Hepatocyte (in vitro differentiated cells): ENCODE measurements at regions not wholly inside any gene's neighbourhood (a gene's known extent, or its start where the extent isn't known, plus 50 kb on each side); places are given as distances from the start of the nearest gene placed in this dataset.

Source experiments
- DNase-seq: peaks from one replicate; pipeline ENCODE4 v3.0.0-alpha.2; 2016; ENCODE audit warnings: low spot score
- H2AFZ ChIP-seq: fragments of 200-600 bp; sonication (generic); 2 replicates; pipeline ENCODE4 v1.6.0; 2016; ENCODE audit warnings: antibody characterized with exemption, mild to moderate bottlenecking
- H3K27ac ChIP-seq: fragments of 200-600 bp; sonication (generic); 2 replicates; pipeline ENCODE4 v1.5.1; 2016; ENCODE audit warnings: mild to moderate bottlenecking
- H3K27me3 ChIP-seq: fragments of 200-600 bp; sonication (generic); 2 replicates; pipeline ENCODE4 v1.6.1; 2016
- H3K36me3 ChIP-seq: fragments of 200-600 bp; sonication (generic); replicated peaks from 2 replicates; pipeline ENCODE4 v1.5.1; 2016; ENCODE audit warnings: low read depth; ENCODE audit not compliant: insufficient read depth
- H3K4me1 ChIP-seq: fragments of 200-600 bp; sonication (generic); 2 replicates; pipeline ENCODE4 v1.5.1; 2016; ENCODE audit warnings: mild to moderate bottlenecking, moderate library complexity; ENCODE audit not compliant: insufficient read depth
- H3K4me2 ChIP-seq: fragments of 200-600 bp; sonication (generic); 2 replicates; pipeline ENCODE4 v1.6.0; 2016
- H3K4me3 ChIP-seq: fragments of 200-600 bp; sonication (generic); 2 replicates; pipeline ENCODE4 v1.5.1; 2016; ENCODE audit warnings: mild to moderate bottlenecking
- H3K79me2 ChIP-seq: fragments of 200-600 bp; sonication (generic); 2 replicates; pipeline ENCODE4 v1.6.0; 2017; ENCODE audit warnings: mild to moderate bottlenecking
- H3K9me2 ChIP-seq: fragments of 200-600 bp; sonication (generic); replicated peaks from 2 replicates; pipeline ENCODE4 v1.6.0; 2017; ENCODE audit warnings: mild to moderate bottlenecking; ENCODE audit not compliant: insufficient read depth
- H3K9me3 ChIP-seq: fragments of 200-600 bp; sonication (generic); 2 replicates; pipeline ENCODE4 v1.5.1; 2016; ENCODE audit warnings: low read depth, mild to moderate bottlenecking
- H4K20me1 ChIP-seq: fragments of 200-600 bp; sonication (generic); 2 replicates; pipeline ENCODE4 v1.6.0; 2016; ENCODE audit warnings: mild to moderate bottlenecking; ENCODE audit not compliant: insufficient read depth, poor library complexity, severe bottlenecking
- EZH2 ChIP-seq: fragments of 200-600 bp; sonication (generic); IDR thresholded peaks from 2 replicates; pipeline ENCODE4 v1.6.1; 2016; ENCODE audit warnings: antibody characterized with exemption, mild to moderate bottlenecking, borderline replicate concordance
- EZH2phosphoT487 ChIP-seq: fragments of 200-600 bp; sonication (generic); IDR thresholded peaks from one replicate; pipeline ENCODE4 v1.6.1; 2018; ENCODE audit warnings: antibody characterized with exemption, mild to moderate bottlenecking, low read depth, moderate library complexity; ENCODE audit not compliant: unreplicated experiment, severe bottlenecking
- WGBS: methylation state at CpG from one replicate; pipeline ENCODE4 v1.1.6; 2016; ENCODE audit warnings: low lambda C conversion rate; ENCODE audit errors: missing lambda C conversion rate; 5-methylcytosine and 5-hydroxymethylcytosine counted together
- TF ChIP-seq, protein P1 (sequence below): fragments of 200-600 bp; sonication (generic); IDR thresholded peaks from 2 replicates; pipeline ENCODE4 v1.5.1; 2016; ENCODE audit warnings: antibody characterized with exemption, mild to moderate bottlenecking; ENCODE audit not compliant: poor library complexity

DNA sequence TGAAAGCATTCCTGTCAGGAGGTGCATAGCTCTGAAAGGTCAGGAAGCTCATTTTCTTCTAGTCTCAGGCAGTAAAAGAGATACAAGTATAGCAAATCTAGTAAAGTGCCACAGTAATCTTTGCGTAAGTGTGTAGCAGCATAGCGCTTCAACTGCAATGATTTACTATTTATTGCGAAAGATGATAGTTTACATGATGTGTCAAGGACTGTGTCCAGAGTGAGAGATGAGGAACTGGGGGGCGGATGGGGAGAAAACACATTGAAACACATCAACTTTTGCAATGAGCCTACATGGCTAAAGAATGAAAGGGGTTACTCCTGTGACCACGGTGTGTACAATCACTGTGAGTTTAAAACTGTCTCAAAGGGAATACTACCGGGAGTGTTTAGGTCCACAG, 644.4 kb downstream of the GALR1 start:
- H3K79me2 ChIP-seq, result no peaks in the 10 kb centered on the region
- H4K20me1 ChIP-seq, result no peaks in the 10 kb centered on the region
- H3K27ac ChIP-seq, result no peak overlapping the region
- H3K27me3 ChIP-seq, result peaks cover 13% of the 10 kb centered on the region
- DNase-seq, result no peak
- no peaks in the 10 kb centered on the region for H3K9me3 ChIP-seq
- no peaks in the 10 kb centered on the region for H3K9me2 ChIP-seq
- H3K4me1 ChIP-seq, result no peaks in the 10 kb centered on the region
- 74% methylated on average over 6 of the region's 6 CpGs for WGBS
- TF ChIP-seq EZH2, result no peak
- TF ChIP-seq, protein P1, sequence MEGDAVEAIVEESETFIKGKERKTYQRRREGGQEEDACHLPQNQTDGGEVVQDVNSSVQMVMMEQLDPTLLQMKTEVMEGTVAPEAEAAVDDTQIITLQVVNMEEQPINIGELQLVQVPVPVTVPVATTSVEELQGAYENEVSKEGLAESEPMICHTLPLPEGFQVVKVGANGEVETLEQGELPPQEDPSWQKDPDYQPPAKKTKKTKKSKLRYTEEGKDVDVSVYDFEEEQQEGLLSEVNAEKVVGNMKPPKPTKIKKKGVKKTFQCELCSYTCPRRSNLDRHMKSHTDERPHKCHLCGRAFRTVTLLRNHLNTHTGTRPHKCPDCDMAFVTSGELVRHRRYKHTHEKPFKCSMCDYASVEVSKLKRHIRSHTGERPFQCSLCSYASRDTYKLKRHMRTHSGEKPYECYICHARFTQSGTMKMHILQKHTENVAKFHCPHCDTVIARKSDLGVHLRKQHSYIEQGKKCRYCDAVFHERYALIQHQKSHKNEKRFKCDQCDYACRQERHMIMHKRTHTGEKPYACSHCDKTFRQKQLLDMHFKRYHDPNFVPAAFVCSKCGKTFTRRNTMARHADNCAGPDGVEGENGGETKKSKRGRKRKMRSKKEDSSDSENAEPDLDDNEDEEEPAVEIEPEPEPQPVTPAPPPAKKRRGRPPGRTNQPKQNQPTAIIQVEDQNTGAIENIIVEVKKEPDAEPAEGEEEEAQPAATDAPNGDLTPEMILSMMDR, result no peak
- TF ChIP-seq EZH2phosphoT487, result no peak
- H3K4me2 ChIP-seq, result no peak overlapping the region
- H3K36me3 ChIP-seq, result no peaks in the 10 kb centered on the region
- H2AFZ ChIP-seq, result no peak overlapping the region
- no peak overlapping the region for H3K4me3 ChIP-seq

DNA sequence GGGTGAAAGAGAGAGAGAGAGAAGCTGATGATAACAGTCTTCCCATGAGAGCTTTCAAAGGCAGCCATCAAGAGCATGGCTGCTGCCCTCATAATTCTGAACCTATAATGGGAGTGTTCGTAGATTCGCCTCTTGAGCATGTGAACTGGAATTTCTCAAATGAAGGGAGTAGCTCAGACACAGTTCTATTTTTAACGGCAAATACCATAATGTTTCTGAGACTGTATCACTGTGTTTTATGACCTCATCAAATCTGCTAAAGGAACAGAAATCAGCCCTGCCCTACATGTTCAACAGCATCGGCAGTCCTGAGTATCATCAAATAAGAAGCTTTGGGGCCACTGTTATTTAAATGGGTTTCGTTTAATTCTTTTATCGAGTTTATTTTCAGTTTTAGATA, 645.6 kb downstream of the GALR1 start:
- no peak overlapping the region for H2AFZ ChIP-seq
- DNase-seq, result no peak
- no peaks in the 10 kb centered on the region for H3K36me3 ChIP-seq
- H3K9me2 ChIP-seq, result no peaks in the 10 kb centered on the region
- H3K4me3 ChIP-seq, result no peak overlapping the region
- H3K27me3 ChIP-seq, result peaks cover 13% of the 10 kb centered on the region
- WGBS, result 86% methylated on average over 6 of the region's 6 CpGs
- no peak overlapping the region for H3K4me2 ChIP-seq
- no peaks in the 10 kb centered on the region for H3K79me2 ChIP-seq
- H3K9me3 ChIP-seq, result no peaks in the 10 kb centered on the region
- H4K20me1 ChIP-seq, result no peaks in the 10 kb centered on the region
- TF ChIP-seq, protein P1, result no peak
- TF ChIP-seq EZH2phosphoT487, result no peak
- no peak for TF ChIP-seq EZH2
- H3K27ac ChIP-seq, result no peak overlapping the region
- no peaks in the 10 kb centered on the region for H3K4me1 ChIP-seq

DNA sequence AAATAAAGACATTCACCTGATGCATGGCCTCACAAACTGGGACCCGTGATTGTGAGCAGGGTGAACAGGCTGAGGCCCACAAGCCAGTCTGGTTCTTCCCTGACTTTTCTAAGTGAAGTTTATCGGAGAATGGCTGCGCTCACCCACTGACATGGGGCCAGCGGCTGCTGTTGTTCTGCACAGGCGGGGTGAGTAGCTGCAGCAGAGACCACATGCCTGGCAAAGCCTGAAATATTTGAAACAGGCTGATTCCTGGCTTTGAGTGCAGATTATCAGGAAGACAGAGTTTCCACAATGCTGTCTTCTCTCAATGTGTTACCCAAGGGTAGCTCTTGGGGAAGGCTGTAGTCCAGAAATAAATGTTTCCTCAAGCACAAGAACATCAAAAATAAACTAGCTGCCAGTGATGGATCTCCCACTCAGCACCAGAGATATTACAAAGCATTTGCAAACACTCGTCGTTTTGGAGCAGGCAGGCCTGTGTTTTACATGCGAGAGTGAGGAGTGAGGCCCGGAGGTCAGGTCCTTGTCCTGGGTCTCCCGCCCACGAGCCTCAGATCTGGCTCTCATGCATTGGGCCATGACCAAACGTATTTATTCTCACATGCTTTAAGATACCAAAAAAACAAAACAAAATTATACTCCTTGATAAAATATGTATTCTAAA, 647.1 kb downstream of the GALR1 start:
- Histone ChIP-seq H3K36me3 (no peaks in the 10 kb centered on the region), H3K79me2 (no peaks in the 10 kb centered on the region), H3K27me3 (peaks cover 13% of the 10 kb centered on the region), H3K9me2 (no peaks in the 10 kb centered on the region), H3K27ac (no peak overlapping the region), H2AFZ (no peak overlapping the region), H3K4me2 (no peak overlapping the region), H3K9me3 (no peaks in the 10 kb centered on the region), H4K20me1 (no peaks in the 10 kb centered on the region), H3K4me3 (no peak overlapping the region), H3K4me1 (no peaks in the 10 kb centered on the region)
- WGBS, result 74% methylated on average over 12 of the region's 12 CpGs
- TF ChIP-seq EZH2phosphoT487 (no peak), EZH2 (no peak)
- TF ChIP-seq, protein P1, result no peak
- DNase-seq, result no peak
